ENCODE measurements at regions not wholly inside any gene's neighbourhood (a gene's known extent, or its start where the extent isn't known, plus 50 kb on each side); places are given as distances from the start of the nearest gene placed in this dataset.

GRCh38 chr1:209404577-209404976 is 178.9 kb upstream of the CAMK1G start:
- TF ChIP-seq CTCF (tag by site-specific recombination; IDR thresholded peaks at IDR 0.05), result no peak
- TF ChIP-seq REPIN1 (tag by site-specific recombination; IDR thresholded peaks at IDR 0.05; ENCODE audit: low read depth), result no peak
- TF ChIP-seq ZNF148 (tag by site-specific recombination; IDR thresholded peaks at IDR 0.05; ENCODE audit: borderline replicate concordance), result no peak
- no peak for TF ChIP-seq SETDB1 (IDR thresholded peaks at IDR 0.05; ENCODE audit: insufficient read length, low read length)
- no peak for TF ChIP-seq ZNF416 (tag by site-specific recombination; IDR thresholded peaks at IDR 0.05)
- no peak for TF ChIP-seq ZNF266 (tag by site-specific recombination; IDR thresholded peaks at IDR 0.05; ENCODE audit: low read depth)
